Sciatic nerve (tissue), 2 donors: ENCODE measurements at regions not wholly inside any gene's neighbourhood (a gene's known extent, or its start where the extent isn't known, plus 50 kb on each side); places are given as distances from the start of the nearest gene placed in this dataset.

Experiments used
- ATAC-seq: fragments of 200-7000 bp; cut with Tn5 transposase; one replicate; pipeline ENCODE4 v1.9.1; 2020; ENCODE audit warnings: mild to moderate bottlenecking, moderate library complexity
- DNase-seq: peaks from one replicate; pipeline ENCODE4 v3.0.0-alpha.2; 2020; ENCODE audit warnings: low spot score
- intact Hi-C: fragments of 100-400 bp; cut with DNase I; formaldehyde crosslinking; loops from one replicate; pipeline ENCODE4 v1.14.2; 2022
- donor health status: DM: no; HTN: no; CAD: no.
- donor health status: DM: no; HTN: no; CAD: no.

GRCh38 chr15:57819646-57820045 is 113.1 kb downstream of the POLR2M start:
- intact Hi-C loops, result no loop called here

GRCh38 chr15:57820119-57820518 is 113.6 kb downstream of the POLR2M start:
- DNase-seq, result no peak
- no peak for ATAC-seq
- intact Hi-C loops, result no loop called here

More at GRCh38 chr15:57819646-57820045, 113.1 kb downstream of the POLR2M start:
- DNase-seq (no peak), ATAC-seq (no peak)

GRCh38 chr15:57821826-57822225 is 115.3 kb downstream of the POLR2M start:
- DNase-seq, result no peak
- ATAC-seq, result no peak
- intact Hi-C loops, result no loop called here

GRCh38 chr15:57823325-57823882 is 116.9 kb downstream of the POLR2M start:
- intact Hi-C loops, result no loop called here
- DNase-seq (no peak), ATAC-seq (no peak)

- intact Hi-C loops, result no loop called here
- DNase-seq, result no peak
- ATAC-seq, result no peak
Observed at GRCh38 chr15:57824186-57824585, 117.7 kb downstream of the POLR2M start.

- intact Hi-C loops, result no loop called here
- no peak for DNase-seq
- ATAC-seq, result no peak
Observed at GRCh38 chr15:57827021-57827420, 120.5 kb downstream of the POLR2M start.

- intact Hi-C loops, result no loop called here
- ATAC-seq (no peak), DNase-seq (no peak)
Observed at GRCh38 chr15:57827971-57828370, 121.5 kb downstream of the POLR2M start.

GRCh38 chr15:57832183-57832582 is 125.7 kb downstream of the POLR2M start:
- ATAC-seq, result no peak
- intact Hi-C loops, result no loop called here
- DNase-seq, result no peak

- intact Hi-C loops, result no loop called here
- no peak for DNase-seq
- ATAC-seq, result no peak
Observed at GRCh38 chr15:57835119-57835518, 128.6 kb downstream of the POLR2M start.

DNA sequence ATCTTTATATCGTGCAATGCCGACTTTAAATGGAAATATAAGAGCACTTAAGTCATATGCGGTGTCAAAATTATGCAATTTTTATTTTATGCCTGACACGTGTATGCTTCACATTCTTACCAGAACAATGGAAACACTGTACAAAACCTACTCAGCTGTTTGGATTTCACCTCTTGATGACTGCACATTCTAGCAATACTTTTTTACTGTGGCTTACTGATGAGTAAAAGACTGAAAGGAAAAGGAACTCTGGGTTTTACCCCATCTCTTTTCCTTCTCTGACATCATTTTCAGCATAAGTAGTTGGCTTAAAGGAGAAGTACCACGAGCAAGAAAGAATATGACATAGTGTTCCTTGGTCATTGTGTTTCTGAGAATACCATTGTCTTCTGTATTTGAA is 142.8 kb downstream of the POLR2M start:
- intact Hi-C loops, result no loop called here
- DNase-seq (no peak), ATAC-seq (no peak)

GRCh38 chr15:57854531-57854930 is 148.0 kb downstream of the POLR2M start:
- DNase-seq (no peak), ATAC-seq (no peak)
- intact Hi-C loops, result no loop called here

GRCh38 chr15:57857871-57858270 is 151.4 kb downstream of the POLR2M start:
- ATAC-seq (no peak), DNase-seq (no peak)
- intact Hi-C loops, result no loop called here

DNA sequence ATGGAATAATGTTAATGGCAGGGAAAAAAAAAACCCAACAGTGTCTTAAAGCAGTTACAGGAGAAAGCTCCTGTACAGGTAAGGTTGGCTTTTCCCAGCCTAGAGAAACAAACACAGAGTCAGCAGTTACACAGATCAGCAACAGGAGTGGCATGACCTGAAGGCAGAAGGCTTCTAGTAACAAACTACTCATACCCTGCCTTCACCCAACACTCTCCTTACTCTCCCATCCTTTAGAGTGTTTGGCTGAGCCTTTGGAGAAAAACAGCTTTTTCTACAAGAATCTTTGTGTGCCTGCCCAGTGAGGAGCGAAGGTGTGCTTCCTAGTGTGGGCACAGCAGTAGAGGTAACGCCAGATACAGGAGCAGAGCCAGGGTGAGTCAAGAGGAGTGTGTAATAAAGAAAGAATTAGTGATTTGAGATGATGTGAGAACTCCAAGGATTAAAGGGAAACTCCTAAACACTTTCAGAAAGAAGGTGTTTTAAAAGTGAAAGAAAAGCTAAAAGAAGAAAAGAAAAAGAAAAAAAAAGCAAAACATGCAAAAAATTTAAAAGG is 152.7 kb downstream of the POLR2M start:
- DNase-seq, result no peak
- intact Hi-C loops, result no loop called here
- ATAC-seq, result no peak

- intact Hi-C loops, result no loop called here
- DNase-seq (no peak), ATAC-seq (peak; percentile 38)
Observed at GRCh38 chr15:57861034-57861638, 154.6 kb downstream of the POLR2M start.

- DNase-seq (no peak), ATAC-seq (peak; percentile 55)
- intact Hi-C loops, result no loop called here
Observed at GRCh38 chr15:57861815-57862586, 155.5 kb downstream of the POLR2M start.

DNA sequence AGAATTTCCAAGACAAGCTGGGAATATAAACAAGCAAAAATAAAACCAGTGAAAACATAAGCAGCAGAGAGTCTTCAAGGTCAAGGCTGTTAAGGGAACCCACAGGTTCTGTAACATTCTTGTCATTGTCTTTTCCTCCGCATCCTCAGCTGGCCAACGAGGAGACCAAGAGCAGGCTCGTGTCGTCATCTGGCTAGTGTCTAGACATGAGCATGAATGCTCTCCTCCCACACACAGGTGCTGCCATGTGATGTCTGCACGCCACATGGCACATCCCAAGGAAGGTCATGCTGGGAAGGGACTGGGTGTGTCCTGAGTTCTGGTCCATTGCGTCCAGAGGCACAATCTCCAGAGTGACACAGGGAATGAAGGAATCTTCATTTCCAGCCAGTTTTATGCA is 156.2 kb downstream of the POLR2M start:
- ATAC-seq, result peak; percentile 13
- no peak for DNase-seq
- intact Hi-C loops, result no loop called here

DNA sequence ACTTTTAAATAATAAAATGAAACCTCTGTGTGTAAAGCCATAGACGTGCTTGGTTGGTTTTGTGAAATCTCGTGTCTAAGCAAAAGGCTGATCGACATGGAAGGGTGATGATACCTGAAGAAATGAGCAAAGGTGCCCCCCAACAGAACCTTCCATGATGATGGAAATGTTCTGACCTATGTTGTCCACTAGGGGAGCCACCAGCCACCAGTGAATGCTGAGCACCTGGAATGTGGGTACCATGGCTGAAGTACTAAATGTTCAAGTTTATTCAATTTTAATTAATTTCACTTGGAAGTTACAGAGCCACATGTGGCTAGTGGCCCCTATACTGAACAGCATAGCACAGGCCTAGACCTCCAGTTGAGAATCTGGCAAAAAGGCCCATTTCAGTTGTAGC is 158.8 kb downstream of the POLR2M start:
- intact Hi-C loops, result no loop called here
- ATAC-seq (no peak), DNase-seq (no peak)

DNA sequence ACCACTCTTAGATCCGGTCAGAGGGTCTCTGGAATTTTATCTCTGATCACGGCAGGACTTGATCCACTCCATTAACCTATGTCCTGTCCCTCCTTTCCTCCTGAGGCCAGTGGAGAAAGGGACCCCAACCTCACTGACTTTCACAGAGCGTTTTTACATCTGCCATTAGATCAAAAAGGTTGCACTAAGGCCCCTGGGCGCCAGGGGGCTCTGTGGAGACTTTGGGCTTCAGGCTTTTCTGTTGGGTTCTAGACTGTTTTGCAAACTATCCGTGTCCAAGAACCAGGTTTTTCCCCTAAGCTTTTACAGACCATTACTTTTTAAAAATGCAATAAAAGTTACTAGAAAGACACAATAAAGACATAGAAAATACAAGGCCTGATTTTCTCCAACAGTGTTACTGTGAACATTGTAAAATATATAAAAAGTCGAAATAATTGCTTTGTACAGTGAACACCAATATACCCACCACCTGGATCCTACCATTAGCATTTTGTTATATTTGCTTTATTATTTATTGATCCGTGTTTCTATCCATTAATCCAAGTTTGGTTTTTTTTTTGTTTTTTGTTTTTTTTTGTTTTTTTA is 159.7 kb downstream of the POLR2M start:
- intact Hi-C loops, result no loop called here

GRCh38 chr15:57867970-57868798 is 161.7 kb downstream of the POLR2M start:
- no peak for ATAC-seq
- intact Hi-C loops, result no loop called here
- DNase-seq, result no peak

More for the DNA sequence above, 159.7 kb downstream of the POLR2M start:
- peak; percentile 63 for DNase-seq
- ATAC-seq, result peak; percentile 36
